Psoas muscle (tissue), 7 donors: ENCODE measurements at regions not wholly inside any gene's neighbourhood (a gene's known extent, or its start where the extent isn't known, plus 50 kb on each side); places are given as distances from the start of the nearest gene placed in this dataset.
A peak's percentile ranks its signal among the peaks of the same experiment; 100 is the strongest.

ENCODE experiments used
- ATAC-seq, 4 donors: fragments of 200-7000 bp; cut with Tn5 transposase; one replicate each; pipeline ENCODE4 v1.9.1; 2020; ENCODE audit warnings: moderate library complexity in 3 of 4, mild to moderate bottlenecking in 2 of 4
- DNase-seq, 2 donors: peaks; one replicate each; pipeline ENCODE4 v3.0.0-alpha.2; 2020
- H3K27ac ChIP-seq: fragments of 200-600 bp; one replicate; pipeline ENCODE4 v1.8.0; 2022
- H3K27me3 ChIP-seq, 3 donors: fragments of 200-600 bp in 1 of 3; one replicate each; pipeline versions ENCODE4 v1.6.1 to v1.8.0; 2013 to 2022; ENCODE audit warnings: low read length in 2 of 3, mild to moderate bottlenecking in 2 of 3, moderate library complexity in 1 of 3; ENCODE audit not compliant: insufficient read depth in 3 of 3
- H3K36me3 ChIP-seq, 2 donors: fragments of 200-600 bp in 1 of 2; one replicate each; pipeline versions ENCODE4 v1.6.1 to v1.8.0; 2013 to 2022; ENCODE audit warnings: low read depth in 1 of 2, mild to moderate bottlenecking in 1 of 2, moderate library complexity in 1 of 2; ENCODE audit not compliant: insufficient read depth in 1 of 2
- H3K4me1 ChIP-seq: fragments of 200-600 bp; one replicate; pipeline ENCODE4 v1.8.0; 2022
- H3K4me3 ChIP-seq: fragments of 200-600 bp; one replicate; pipeline ENCODE4 v1.8.0; 2022; ENCODE audit warnings: mild to moderate bottlenecking
- H3K9me3 ChIP-seq: fragments of 200-600 bp; one replicate; pipeline ENCODE4 v1.8.0; 2022
- WGBS, 3 donors: extraction: QIAGEN DNeasy Blood & Tissue Kit; methylation state at CpG; one replicate each; pipeline versions ENCODE4 v1.1.6 to v1.1.7; 2013; 5-methylcytosine and 5-hydroxymethylcytosine counted together
- intact Hi-C, 2 donors: fragments of 100-400 bp; cut with DNase I; formaldehyde crosslinking; loops; one replicate each; pipeline versions ENCODE4 v1.11.0 to v1.14.2; 2022
- TF ChIP-seq, protein P1 (sequence below): fragments of 200-600 bp; IDR thresholded peaks from one replicate; pipeline ENCODE4 v1.8.0; 2022; ENCODE audit warnings: antibody characterized with exemption
- donor health status: healthy with polysubstance abuse.
- donor health status: DM: no; HTN: no; CAD: no; lungs with moderate emphysema.
- donor health status: Bipolar disorder and iron deficiency.
- donor health status: healthy.
- donor health status: DM: yes; HTN: yes; CAD: no.
- donor health status: DM: no; HTN: no; CAD: no.
- donor health status: DM: yes; HTN: yes; CAD: no.

DNA sequence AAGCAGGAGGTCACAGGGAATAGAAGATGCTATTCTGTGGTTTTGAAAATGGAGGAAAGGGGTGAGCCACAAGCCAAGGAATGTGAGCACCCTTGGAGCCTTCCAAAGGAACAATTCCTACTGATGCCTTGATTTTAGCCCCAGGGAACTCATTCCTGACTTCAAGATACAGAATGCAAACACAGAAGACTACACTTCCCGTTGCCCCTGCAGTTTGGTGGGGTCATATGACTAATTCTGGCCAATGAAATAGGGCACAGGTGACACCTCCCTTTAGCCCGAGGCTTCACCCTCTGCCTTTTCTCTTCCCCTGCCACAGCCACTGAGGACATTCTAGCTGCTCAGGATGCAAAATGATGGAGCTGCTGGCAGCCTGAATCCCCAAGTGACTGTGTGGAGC, 126.1 kb downstream of the INHBB start:
- no peak overlapping the region for H3K4me3 ChIP-seq
- TF ChIP-seq, protein P1, sequence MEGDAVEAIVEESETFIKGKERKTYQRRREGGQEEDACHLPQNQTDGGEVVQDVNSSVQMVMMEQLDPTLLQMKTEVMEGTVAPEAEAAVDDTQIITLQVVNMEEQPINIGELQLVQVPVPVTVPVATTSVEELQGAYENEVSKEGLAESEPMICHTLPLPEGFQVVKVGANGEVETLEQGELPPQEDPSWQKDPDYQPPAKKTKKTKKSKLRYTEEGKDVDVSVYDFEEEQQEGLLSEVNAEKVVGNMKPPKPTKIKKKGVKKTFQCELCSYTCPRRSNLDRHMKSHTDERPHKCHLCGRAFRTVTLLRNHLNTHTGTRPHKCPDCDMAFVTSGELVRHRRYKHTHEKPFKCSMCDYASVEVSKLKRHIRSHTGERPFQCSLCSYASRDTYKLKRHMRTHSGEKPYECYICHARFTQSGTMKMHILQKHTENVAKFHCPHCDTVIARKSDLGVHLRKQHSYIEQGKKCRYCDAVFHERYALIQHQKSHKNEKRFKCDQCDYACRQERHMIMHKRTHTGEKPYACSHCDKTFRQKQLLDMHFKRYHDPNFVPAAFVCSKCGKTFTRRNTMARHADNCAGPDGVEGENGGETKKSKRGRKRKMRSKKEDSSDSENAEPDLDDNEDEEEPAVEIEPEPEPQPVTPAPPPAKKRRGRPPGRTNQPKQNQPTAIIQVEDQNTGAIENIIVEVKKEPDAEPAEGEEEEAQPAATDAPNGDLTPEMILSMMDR = no peak
- no peaks in the 10 kb centered on the region for H3K36me3 ChIP-seq
- 40 to 50% (median 42%) methylated on average over 2 of the region's 2 CpGs for WGBS, 3 donors
- ATAC-seq (no peak), DNase-seq (no peak)
- H3K27ac ChIP-seq = peak overlapping the region; percentile 81
- H3K9me3 ChIP-seq = peaks cover 5% of the 10 kb centered on the region
- H3K27me3 ChIP-seq = no peaks in the 10 kb centered on the region
- peaks cover 34% of the 10 kb centered on the region for H3K4me1 ChIP-seq
- intact Hi-C loops = loop anchor here (5.0 to 10.0 kb wide), 2 partner anchors 63 to 75 kb away; no protein-coding TSS in a partner anchor

DNA sequence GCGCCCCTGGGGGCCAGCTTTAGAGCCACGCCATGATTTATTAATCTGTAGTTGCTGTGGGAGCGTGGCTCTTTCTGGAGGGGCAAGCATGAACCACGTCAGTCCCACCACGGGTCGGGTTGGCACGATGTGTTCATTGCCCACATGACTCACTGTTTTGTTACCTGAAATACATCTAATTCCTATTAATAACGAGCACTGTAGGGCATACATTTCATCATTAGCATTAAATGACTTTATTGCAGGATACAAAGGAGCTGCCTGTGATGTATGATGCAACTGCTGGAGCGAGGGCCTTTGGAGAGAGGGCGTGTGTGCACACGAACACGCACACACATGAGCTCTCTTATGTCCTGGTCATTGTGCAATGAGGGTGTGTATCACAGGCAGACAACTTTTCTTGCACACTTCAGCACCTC, 127.0 kb downstream of the INHBB start:
- TF ChIP-seq, protein P1 = no peak
- no peak for DNase-seq
- Histone ChIP-seq H3K9me3 (peaks cover 5% of the 10 kb centered on the region), H3K27me3 (no peaks in the 10 kb centered on the region), H3K4me1 (peaks cover 34% of the 10 kb centered on the region), H3K27ac (no peak overlapping the region), H3K36me3 (no peaks in the 10 kb centered on the region), H3K4me3 (no peak overlapping the region)
- no peak for ATAC-seq
- WGBS, 3 donors = 94 to 97% (median 96%) methylated on average over 12 of the region's 12 CpGs
- intact Hi-C loops = loop anchor here (5.0 to 10.0 kb wide), 2 partner anchors 62 to 74 kb away; no protein-coding TSS in a partner anchor

DNA sequence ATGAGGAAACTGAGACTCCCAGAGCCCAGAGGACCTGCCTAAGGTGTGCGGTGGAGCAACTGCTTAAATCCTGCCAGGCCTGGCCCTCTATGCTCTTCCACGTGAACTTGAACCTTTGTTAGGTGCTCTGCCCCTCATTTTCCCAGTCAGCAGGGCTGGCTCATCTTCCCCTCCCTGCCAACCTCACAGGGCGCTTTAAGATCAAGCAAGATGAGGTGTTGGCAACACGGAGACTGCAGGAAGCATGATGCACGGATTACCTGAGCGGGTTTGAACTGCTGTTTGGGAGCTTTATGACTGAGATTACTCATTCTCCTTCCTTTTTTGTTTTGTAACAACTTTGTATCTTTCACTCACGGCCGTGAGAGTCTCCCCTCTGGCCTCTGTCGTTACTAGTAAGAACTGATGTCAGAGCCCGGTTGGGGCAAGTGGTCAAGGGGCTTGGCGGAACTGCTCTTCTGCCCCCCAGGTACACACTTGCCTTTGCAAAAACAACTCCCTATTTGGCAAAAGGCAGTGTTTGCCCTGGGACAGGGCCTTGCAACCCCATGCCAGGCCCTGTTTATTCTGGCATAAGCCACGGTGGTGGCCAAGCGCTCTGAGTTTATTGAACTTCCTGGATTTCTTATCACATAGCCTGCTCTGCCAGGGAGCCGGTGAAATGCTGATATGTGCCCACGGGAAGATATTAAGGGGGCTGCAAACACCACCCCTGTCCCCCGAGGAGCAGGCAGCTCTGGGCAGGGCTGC, 127.8 kb downstream of the INHBB start:
- ATAC-seq (no peak), DNase-seq (no peak)
- WGBS, 3 donors = 66 to 68% (median 67%) methylated on average over 16 of the region's 16 CpGs
- Histone ChIP-seq H3K9me3 (peaks cover 5% of the 10 kb centered on the region), H3K4me1 (peaks cover 28% of the 10 kb centered on the region), H3K4me3 (no peak overlapping the region), H3K27me3 (no peaks in the 10 kb centered on the region), H3K27ac (no peak overlapping the region), H3K36me3 (no peaks in the 10 kb centered on the region)
- TF ChIP-seq, protein P1 = no peak
- intact Hi-C loops = loop anchor here (5.0 to 10.0 kb wide), 2 partner anchors 61 to 74 kb away; no protein-coding TSS in a partner anchor

DNA sequence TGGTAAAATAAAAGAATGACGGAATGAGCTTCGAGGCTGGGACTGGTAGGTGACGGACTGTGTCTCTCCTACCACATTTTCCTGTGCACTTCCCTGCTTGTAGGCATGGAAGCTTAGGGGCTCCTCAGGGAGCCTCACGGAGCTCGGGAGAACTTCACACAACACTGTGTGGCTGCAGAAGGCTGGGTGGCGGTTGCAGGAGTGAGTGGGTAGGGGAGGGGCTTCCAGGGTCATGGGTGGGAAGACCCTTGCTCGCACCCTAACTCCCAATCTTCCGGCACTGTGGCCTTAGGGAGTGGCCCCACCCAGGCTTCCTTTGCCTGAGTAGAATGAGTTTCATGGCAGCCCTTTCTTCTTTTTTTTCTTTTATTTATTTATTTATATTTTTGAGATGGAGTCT, 128.6 kb downstream of the INHBB start:
- H3K27me3 ChIP-seq = no peaks in the 10 kb centered on the region
- no peak for ATAC-seq
- 95 to 99% (median 96%) methylated on average over 8 of the region's 8 CpGs for WGBS, 3 donors

More for the DNA sequence above, 128.6 kb downstream of the INHBB start:
- TF ChIP-seq, protein P1 = no peak
- Histone ChIP-seq H3K4me3 (no peak overlapping the region), H3K36me3 (no peaks in the 10 kb centered on the region), H3K4me1 (peaks cover 20% of the 10 kb centered on the region), H3K9me3 (peaks cover 5% of the 10 kb centered on the region), H3K27ac (no peak overlapping the region)
- no peak for DNase-seq
- intact Hi-C loops = loop anchor here (5.0 to 10.0 kb wide), 2 partner anchors 60 to 73 kb away; no protein-coding TSS in a partner anchor
